ENCODE measurements at regions not wholly inside any gene's neighbourhood (a gene's known extent, or its start where the extent isn't known, plus 50 kb on each side); places are given as distances from the start of the nearest gene placed in this dataset.

DNA sequence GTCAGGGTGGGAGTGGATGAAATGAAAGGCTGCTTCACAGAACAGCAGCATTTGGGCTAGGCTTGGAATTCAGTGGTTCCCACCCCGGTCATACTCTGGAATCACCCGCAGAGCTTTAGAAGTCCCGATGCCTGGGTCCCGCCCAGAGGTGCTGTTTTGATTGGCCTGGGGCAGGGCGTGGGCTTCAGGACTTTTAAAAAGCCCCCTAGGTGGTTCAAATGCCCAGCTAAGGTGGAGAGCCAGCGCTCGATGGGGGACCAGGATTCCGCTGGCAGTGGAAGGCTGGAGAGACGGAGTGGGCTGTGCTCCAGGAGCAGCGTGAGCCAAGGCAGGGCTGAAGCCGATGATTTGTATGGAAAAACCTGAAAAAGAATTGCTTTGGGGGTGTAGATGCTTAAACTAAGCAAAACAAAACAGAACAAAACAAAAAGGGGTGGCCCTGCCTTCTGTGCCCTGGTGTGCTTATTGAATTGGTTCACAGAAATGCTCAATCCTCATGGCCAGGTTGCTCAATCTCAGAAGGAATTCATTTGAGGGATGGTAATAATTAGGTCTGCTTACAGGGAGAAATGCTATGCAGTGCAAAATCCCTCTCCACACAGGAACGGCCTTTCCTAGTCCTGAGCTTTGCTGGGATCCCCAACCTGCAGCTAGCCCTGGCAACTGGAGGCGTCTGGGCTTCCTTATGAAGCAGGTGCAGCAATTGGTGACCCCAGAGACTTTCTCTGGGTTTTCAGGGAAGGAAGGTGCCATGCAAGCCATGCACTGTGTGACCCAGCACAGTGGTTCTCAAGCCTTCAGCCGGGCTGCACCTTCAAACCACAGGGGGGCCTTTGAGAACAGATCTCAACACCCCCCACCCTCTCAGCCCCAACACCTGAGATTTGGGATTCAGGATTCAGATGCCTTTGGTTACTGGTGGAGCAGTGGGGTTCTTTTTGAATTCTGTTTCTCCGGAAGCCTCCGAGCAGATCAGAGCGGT lies 174.0 kb upstream of the ZNF618 start:
- Histone ChIP-seq H3K79me2 (ENCODE audit: insufficient read depth) (no peaks in the 10 kb centered on the region), H3K27ac (ENCODE audit: low read depth in 2 of 2, low read length in 1 of 2) (no peak overlapping the region), H3K4me3 (ENCODE audit: low read depth in 2 of 2, low read length in 1 of 2) (no peak overlapping the region), H3F3A (replicated peaks; ENCODE audit: insufficient read depth) (no peaks in the 10 kb centered on the region), H3K9me3 (no peaks in the 10 kb centered on the region), H2AFZ (ENCODE audit: low read depth) (no peak overlapping the region), H3K36me3 (replicated peaks in 1 of 2; ENCODE audit: control insufficient read depth in 1 of 2, insufficient read depth in 2 of 2, low read length in 1 of 2) (no peaks in the 10 kb centered on the region), H3K9ac (no peak overlapping the region), H3K4me1 (ENCODE audit: control insufficient read depth in 1 of 2, insufficient read depth in 2 of 2, low read depth in 1 of 2, low read length in 1 of 2) (no peaks in the 10 kb centered on the region), H4K20me1 (ENCODE audit: insufficient read depth) (no peaks in the 10 kb centered on the region), H3K4me2 (no peak overlapping the region), H3K27me3 (ENCODE audit: insufficient read depth) (no peaks in the 10 kb centered on the region; the same call in 1 of the 2 replicates), H3K9me2 (no peaks in the 10 kb centered on the region)
- ChIA-PET POLR2A (no interaction called here), CTCF (no interaction called here)
- DNase-seq = no peak
- 66% methylated on average over 16 of the region's 17 CpGs for WGBS (ENCODE audit: low lambda C conversion rate)
- no peak for TF ChIP-seq TCF12 (IDR thresholded peaks at IDR 0.05)
- TF ChIP-seq, protein P1, sequence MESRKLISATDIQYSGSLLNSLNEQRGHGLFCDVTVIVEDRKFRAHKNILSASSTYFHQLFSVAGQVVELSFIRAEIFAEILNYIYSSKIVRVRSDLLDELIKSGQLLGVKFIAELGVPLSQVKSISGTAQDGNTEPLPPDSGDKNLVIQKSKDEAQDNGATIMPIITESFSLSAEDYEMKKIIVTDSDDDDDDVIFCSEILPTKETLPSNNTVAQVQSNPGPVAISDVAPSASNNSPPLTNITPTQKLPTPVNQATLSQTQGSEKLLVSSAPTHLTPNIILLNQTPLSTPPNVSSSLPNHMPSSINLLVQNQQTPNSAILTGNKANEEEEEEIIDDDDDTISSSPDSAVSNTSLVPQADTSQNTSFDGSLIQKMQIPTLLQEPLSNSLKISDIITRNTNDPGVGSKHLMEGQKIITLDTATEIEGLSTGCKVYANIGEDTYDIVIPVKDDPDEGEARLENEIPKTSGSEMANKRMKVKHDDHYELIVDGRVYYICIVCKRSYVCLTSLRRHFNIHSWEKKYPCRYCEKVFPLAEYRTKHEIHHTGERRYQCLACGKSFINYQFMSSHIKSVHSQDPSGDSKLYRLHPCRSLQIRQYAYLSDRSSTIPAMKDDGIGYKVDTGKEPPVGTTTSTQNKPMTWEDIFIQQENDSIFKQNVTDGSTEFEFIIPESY (IDR thresholded peaks at IDR 0.05; ENCODE audit: borderline replicate concordance, low read depth) = no peak
- TF ChIP-seq YY1 (IDR thresholded peaks at IDR 0.05; ENCODE audit: low read depth) = no peak
- TF ChIP-seq NFIC (IDR thresholded peaks at IDR 0.05; ENCODE audit: borderline replicate concordance) = no peak
- TF ChIP-seq MXI1 (IDR thresholded peaks at IDR 0.05; ENCODE audit: low read depth, low read length) = no peak
- no peak for TF ChIP-seq FOXJ3 (CRISPR knock-in tag; IDR thresholded peaks at IDR 0.05)
- TF ChIP-seq CHD2 (IDR thresholded peaks at IDR 0.05; ENCODE audit: low read length, partially characterized antibody) = no peak
- TF ChIP-seq RFX5 (IDR thresholded peaks at IDR 0.05; ENCODE audit: low read length) = no peak
- TF ChIP-seq, protein P2, sequence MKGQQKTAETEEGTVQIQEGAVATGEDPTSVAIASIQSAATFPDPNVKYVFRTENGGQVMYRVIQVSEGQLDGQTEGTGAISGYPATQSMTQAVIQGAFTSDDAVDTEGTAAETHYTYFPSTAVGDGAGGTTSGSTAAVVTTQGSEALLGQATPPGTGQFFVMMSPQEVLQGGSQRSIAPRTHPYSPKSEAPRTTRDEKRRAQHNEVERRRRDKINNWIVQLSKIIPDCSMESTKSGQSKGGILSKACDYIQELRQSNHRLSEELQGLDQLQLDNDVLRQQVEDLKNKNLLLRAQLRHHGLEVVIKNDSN (IDR thresholded peaks at IDR 0.05; ENCODE audit: borderline replicate concordance, low read depth) = no peak
- TF ChIP-seq TAF1 (IDR thresholded peaks at IDR 0.05; ENCODE audit: borderline replicate concordance, low read depth, low read length) = no peak
- TF ChIP-seq, protein P3, sequence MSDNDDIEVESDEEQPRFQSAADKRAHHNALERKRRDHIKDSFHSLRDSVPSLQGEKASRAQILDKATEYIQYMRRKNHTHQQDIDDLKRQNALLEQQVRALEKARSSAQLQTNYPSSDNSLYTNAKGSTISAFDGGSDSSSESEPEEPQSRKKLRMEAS (IDR thresholded peaks at IDR 0.05; ENCODE audit: low read depth) = no peak
- TF ChIP-seq RAD21 (IDR thresholded peaks at IDR 0.05; ENCODE audit: low read length) = no peak
- no peak for TF ChIP-seq RCOR1 (IDR thresholded peaks at IDR 0.05; ENCODE audit: low read length)
- TF ChIP-seq, protein P4, sequence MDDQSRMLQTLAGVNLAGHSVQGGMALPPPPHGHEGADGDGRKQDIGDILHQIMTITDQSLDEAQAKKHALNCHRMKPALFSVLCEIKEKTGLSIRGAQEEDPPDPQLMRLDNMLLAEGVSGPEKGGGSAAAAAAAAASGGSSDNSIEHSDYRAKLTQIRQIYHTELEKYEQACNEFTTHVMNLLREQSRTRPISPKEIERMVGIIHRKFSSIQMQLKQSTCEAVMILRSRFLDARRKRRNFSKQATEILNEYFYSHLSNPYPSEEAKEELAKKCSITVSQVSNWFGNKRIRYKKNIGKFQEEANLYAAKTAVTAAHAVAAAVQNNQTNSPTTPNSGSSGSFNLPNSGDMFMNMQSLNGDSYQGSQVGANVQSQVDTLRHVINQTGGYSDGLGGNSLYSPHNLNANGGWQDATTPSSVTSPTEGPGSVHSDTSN (IDR thresholded peaks at IDR 0.05) = no peak
- TF ChIP-seq EZH2phosphoT487 (IDR thresholded peaks at IDR 0.05; ENCODE audit: borderline replicate concordance, low read depth) = no peak
- TF ChIP-seq MEF2A (IDR thresholded peaks at IDR 0.05; ENCODE audit: borderline replicate concordance, low read depth) = no peak
- no peak for TF ChIP-seq JUND (IDR thresholded peaks at IDR 0.05)
- TF ChIP-seq RXRA (IDR thresholded peaks at IDR 0.05; ENCODE audit: borderline replicate concordance, low read depth) = no peak
- TF ChIP-seq SMC3 (IDR thresholded peaks at IDR 0.05; ENCODE audit: low read depth, low read length) = no peak
- no peak for TF ChIP-seq SIN3A (IDR thresholded peaks at IDR 0.05; ENCODE audit: borderline replicate concordance, low read depth, low read length)
